Calu3 (cell line): ENCODE measurements at regions not wholly inside any gene's neighbourhood (a gene's known extent, or its start where the extent isn't known, plus 50 kb on each side); places are given as distances from the start of the nearest gene placed in this dataset.

ENCODE experiments used
- BruUV-seq: library from RNA; stranded (reverse); fragments of 400-500 nt; replicated peaks from 2 replicates; lab custom pipeline; 2021; lab: Mats Ljungman, UMichigan
- CTCF ChIA-PET: fragments of 300-600 bp; sonication (Branson Sonifier 250); formaldehyde crosslinking; loops from one replicate; lab custom pipeline; 2022; ENCODE audit warnings: antibody characterized with exemption; lab: Charles Lee
- DNase-seq: peaks from one replicate; pipeline ENCODE4 v3.0.0; 2022
- H3K27ac Mint-ChIP-seq: one replicate; pipeline ENCODE4 v1.8.0; 2022; ENCODE audit warnings: mixed read lengths; ENCODE audit not compliant: unreplicated experiment
- H3K27me3 Mint-ChIP-seq: one replicate; pipeline ENCODE4 v1.8.0; 2022; ENCODE audit warnings: mixed read lengths; ENCODE audit not compliant: unreplicated experiment
- H3K36me3 Mint-ChIP-seq: one replicate; pipeline ENCODE4 v1.8.0; 2022; ENCODE audit warnings: mild to moderate bottlenecking, moderate library complexity, mixed read lengths; ENCODE audit not compliant: insufficient read depth, unreplicated experiment
- H3K4me1 Mint-ChIP-seq: one replicate; pipeline ENCODE4 v1.8.0; 2022; ENCODE audit warnings: mild to moderate bottlenecking, low read depth, mixed read lengths; ENCODE audit not compliant: unreplicated experiment
- H3K4me3 Mint-ChIP-seq: one replicate; pipeline ENCODE4 v1.8.0; 2022; ENCODE audit warnings: mild to moderate bottlenecking, low read depth, moderate library complexity, mixed read lengths; ENCODE audit not compliant: unreplicated experiment
- H3K9me3 Mint-ChIP-seq: one replicate; pipeline ENCODE4 v1.8.0; 2022; ENCODE audit warnings: low read depth, mixed read lengths; ENCODE audit not compliant: unreplicated experiment
- intact Hi-C: fragments of 100-400 bp; cut with micrococcal nuclease; formaldehyde crosslinking; loops from one replicate; pipeline ENCODE4 v1.10.0; 2022; ENCODE audit not compliant: unreplicated experiment
- TF ChIP-seq, protein P1 (sequence below): fragments of 200-600 bp; IDR thresholded peaks from one replicate; pipeline ENCODE4 v1.8.0; 2022; ENCODE audit warnings: antibody characterized with exemption; ENCODE audit not compliant: unreplicated experiment

DNA sequence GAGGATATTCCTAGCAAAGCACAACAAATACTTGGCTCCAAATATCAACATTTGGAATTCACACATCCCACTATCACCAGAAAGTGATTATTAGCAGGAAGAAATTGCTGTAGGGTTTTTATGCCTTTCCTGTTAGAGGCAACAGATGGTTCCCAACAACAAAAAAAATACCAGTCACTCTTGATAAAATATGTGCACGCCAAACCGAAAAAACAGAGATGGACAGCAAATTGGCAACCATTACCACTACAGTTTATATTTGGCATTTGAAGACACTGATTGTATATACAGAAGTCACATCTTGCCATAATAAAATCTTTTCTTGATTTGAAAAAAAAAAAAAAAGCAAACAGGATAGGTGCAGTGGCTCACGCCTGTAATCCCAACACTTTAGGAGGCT lies 78.2 kb downstream of the TMPRSS5 start:
- no peaks in the 10 kb centered on the region for H3K36me3 Mint-ChIP-seq
- H3K4me1 Mint-ChIP-seq = no peaks in the 10 kb centered on the region
- no peak for DNase-seq
- CTCF ChIA-PET = no interaction called here
- H3K9me3 Mint-ChIP-seq = no peaks in the 10 kb centered on the region
- intact Hi-C loops = no loop called here
- H3K27me3 Mint-ChIP-seq = no peaks in the 10 kb centered on the region
- H3K27ac Mint-ChIP-seq = no peak overlapping the region
- TF ChIP-seq, protein P1, sequence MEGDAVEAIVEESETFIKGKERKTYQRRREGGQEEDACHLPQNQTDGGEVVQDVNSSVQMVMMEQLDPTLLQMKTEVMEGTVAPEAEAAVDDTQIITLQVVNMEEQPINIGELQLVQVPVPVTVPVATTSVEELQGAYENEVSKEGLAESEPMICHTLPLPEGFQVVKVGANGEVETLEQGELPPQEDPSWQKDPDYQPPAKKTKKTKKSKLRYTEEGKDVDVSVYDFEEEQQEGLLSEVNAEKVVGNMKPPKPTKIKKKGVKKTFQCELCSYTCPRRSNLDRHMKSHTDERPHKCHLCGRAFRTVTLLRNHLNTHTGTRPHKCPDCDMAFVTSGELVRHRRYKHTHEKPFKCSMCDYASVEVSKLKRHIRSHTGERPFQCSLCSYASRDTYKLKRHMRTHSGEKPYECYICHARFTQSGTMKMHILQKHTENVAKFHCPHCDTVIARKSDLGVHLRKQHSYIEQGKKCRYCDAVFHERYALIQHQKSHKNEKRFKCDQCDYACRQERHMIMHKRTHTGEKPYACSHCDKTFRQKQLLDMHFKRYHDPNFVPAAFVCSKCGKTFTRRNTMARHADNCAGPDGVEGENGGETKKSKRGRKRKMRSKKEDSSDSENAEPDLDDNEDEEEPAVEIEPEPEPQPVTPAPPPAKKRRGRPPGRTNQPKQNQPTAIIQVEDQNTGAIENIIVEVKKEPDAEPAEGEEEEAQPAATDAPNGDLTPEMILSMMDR = no peak
- BruUV-seq = no TSS peak
- no peak overlapping the region for H3K4me3 Mint-ChIP-seq

DNA sequence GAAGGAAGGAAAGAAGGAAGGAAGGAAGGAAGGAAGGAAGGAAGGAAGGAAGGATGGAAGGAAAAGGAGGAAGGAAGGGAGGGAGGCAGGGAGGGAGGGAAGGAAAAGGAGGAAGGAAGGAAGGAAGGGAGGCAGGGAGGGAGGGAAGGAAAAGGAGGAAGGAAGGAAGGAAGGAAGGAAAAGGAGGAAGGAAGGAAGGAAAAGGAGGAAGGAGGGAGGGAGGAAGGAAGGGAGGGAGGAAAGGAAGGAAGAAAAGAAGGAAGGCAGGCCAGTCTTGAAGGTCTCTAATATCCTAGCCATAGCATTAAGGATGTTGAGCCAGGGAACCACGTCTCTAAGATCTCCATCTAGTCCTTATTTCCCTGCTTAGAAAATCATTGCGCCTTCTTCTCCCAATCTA lies 78.8 kb downstream of the TMPRSS5 start:
- CTCF ChIA-PET = no interaction called here
- no peaks in the 10 kb centered on the region for H3K36me3 Mint-ChIP-seq
- TF ChIP-seq, protein P1 = no peak
- H3K27ac Mint-ChIP-seq = no peak overlapping the region
- H3K4me3 Mint-ChIP-seq = no peak overlapping the region
- no TSS peak for BruUV-seq
- no peak for DNase-seq
- H3K4me1 Mint-ChIP-seq = no peaks in the 10 kb centered on the region
- intact Hi-C loops = no loop called here
- no peaks in the 10 kb centered on the region for H3K27me3 Mint-ChIP-seq
- H3K9me3 Mint-ChIP-seq = no peaks in the 10 kb centered on the region

DNA sequence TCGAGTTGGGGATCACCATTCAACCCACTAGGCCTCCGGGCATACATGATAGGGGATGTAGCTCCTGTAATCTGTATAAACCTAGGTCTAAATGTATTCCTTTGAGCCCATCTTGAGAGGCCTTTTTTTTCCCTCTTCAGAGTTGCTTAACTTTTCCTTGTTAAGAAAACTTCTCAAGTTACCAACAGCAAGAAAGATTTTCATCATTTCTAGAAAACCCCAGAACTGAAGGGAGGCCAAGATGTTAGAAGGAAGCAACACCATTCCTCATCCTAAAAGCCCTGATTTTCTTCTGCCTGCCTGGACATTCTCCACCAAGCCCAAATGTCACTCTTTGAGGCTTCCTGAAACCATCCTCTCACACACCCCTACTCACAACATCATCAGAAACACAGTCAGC lies 79.4 kb downstream of the TMPRSS5 start:
- no peaks in the 10 kb centered on the region for H3K4me1 Mint-ChIP-seq
- TF ChIP-seq, protein P1 = no peak
- no peak overlapping the region for H3K4me3 Mint-ChIP-seq
- DNase-seq = no peak
- no peaks in the 10 kb centered on the region for H3K27me3 Mint-ChIP-seq
- no peak overlapping the region for H3K27ac Mint-ChIP-seq
- CTCF ChIA-PET = no interaction called here
- no TSS peak for BruUV-seq
- H3K36me3 Mint-ChIP-seq = no peaks in the 10 kb centered on the region
- intact Hi-C loops = no loop called here
- H3K9me3 Mint-ChIP-seq = no peaks in the 10 kb centered on the region

DNA sequence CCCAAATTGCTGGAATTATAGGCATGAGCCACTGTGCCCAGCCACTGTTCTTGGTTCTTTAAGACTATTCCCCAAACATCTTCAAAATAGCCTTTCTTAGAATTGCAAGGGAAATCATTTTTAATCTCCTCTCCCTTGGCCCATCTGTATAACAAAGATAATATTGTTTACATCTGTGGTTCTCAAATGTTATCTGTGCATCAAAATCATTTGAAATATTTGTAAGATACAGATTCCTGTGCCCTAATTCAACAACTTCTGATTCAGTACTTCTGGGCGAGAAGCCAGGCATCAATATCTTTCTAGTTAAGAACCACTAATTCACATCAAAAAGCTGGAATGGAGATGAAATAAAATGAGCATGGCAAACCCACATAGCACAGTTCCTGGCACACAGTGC lies 83.0 kb downstream of the TMPRSS5 start:
- DNase-seq = no peak
- H3K36me3 Mint-ChIP-seq = no peaks in the 10 kb centered on the region
- H3K27me3 Mint-ChIP-seq = no peaks in the 10 kb centered on the region
- no peak overlapping the region for H3K4me3 Mint-ChIP-seq
- TF ChIP-seq, protein P1 = no peak
- peaks cover 2% of the 10 kb centered on the region for H3K9me3 Mint-ChIP-seq
- no peaks in the 10 kb centered on the region for H3K4me1 Mint-ChIP-seq
- BruUV-seq = no TSS peak
- intact Hi-C loops = loop anchor here (1.0 kb wide), 1 partner anchor 26 kb away; no protein-coding TSS in a partner anchor
- H3K27ac Mint-ChIP-seq = no peak overlapping the region
- CTCF ChIA-PET = no interaction called here
